ENCODE measurements at regions not wholly inside any gene's neighbourhood (a gene's known extent, or its start where the extent isn't known, plus 50 kb on each side); places are given as distances from the start of the nearest gene placed in this dataset.
"Not testable (repeated sequence)": the region's sequence is repeated elsewhere in the genome, so short reads cannot be mapped to it uniquely, and the experiment has no call there.

GRCh38 chr17:70329721-70330120 is 160.4 kb downstream of the KCNJ2 start:
- no peaks in the 10 kb centered on the region for H3K9me2 ChIP-seq (ENCODE audit: insufficient read depth)
- H3K36me3 Mint-ChIP-seq (ENCODE audit: low read depth), result no peaks in the 10 kb centered on the region
- no peaks in the 10 kb centered on the region for H3F3A ChIP-seq (replicated peaks; ENCODE audit: low read depth)
- TF ChIP-seq STAT1 (IDR thresholded peaks at IDR 0.05; ENCODE audit: unreplicated experiment), result no peak
- TF ChIP-seq EZH2phosphoT487 (IDR thresholded peaks at IDR 0.05; ENCODE audit: unreplicated experiment), result no peak
- TF ChIP-seq POLR2AphosphoS5 (IDR thresholded peaks at IDR 0.05; ENCODE audit: low read depth), result no peak
- no peaks in the 10 kb centered on the region for H3K79me2 ChIP-seq (replicated peaks; ENCODE audit: insufficient read depth)
- no peaks in the 10 kb centered on the region for H4K20me1 ChIP-seq (replicated peaks; ENCODE audit: insufficient read depth)
- no peaks in the 10 kb centered on the region; the same call in 1 of the 2 replicates for H3K4me1 ChIP-seq (ENCODE audit: insufficient read depth)
- H3K27me3 ChIP-seq (ENCODE audit: insufficient read depth), result no peaks in the 10 kb centered on the region
- ATAC-seq (no peak), DNase-seq (ENCODE audit: low spot score) (no peak)
- no peak overlapping the region for H2AFZ ChIP-seq
- no peak overlapping the region for H3K4me3 ChIP-seq
- H3K27ac Mint-ChIP-seq, result no peak overlapping the region
- H3K4me1 Mint-ChIP-seq, result peaks cover 3% of the 10 kb centered on the region; the same call in 2 of the 3 replicates
- no peaks in the 10 kb centered on the region; the same call in 2 of the 3 replicates for H3K9me3 Mint-ChIP-seq
- no peak overlapping the region for H3K27ac ChIP-seq (ENCODE audit: low read depth)
- H3K4me2 ChIP-seq, result no peak overlapping the region
- H3K36me3 ChIP-seq (ENCODE audit: insufficient read depth), result no peaks in the 10 kb centered on the region
- H3K27me3 Mint-ChIP-seq (ENCODE audit: insufficient read depth, low read depth, poor library complexity), result no peaks in the 10 kb centered on the region
- no peak overlapping the region for H3K4me3 Mint-ChIP-seq

- not testable (repeated sequence) for H3K79me2 ChIP-seq (replicated peaks; ENCODE audit: insufficient read depth); DNase-seq (ENCODE audit: low spot score); H3K4me3 Mint-ChIP-seq; H3K9me2 ChIP-seq (ENCODE audit: insufficient read depth); H3K4me3 ChIP-seq; H3K4me1 ChIP-seq (ENCODE audit: insufficient read depth); H3K27me3 Mint-ChIP-seq (ENCODE audit: insufficient read depth, low read depth, poor library complexity); ATAC-seq; H3K4me2 ChIP-seq; H3K4me1 Mint-ChIP-seq; H2AFZ ChIP-seq; H3K36me3 ChIP-seq (ENCODE audit: insufficient read depth); H3K27ac ChIP-seq (ENCODE audit: low read depth); H3K27ac Mint-ChIP-seq; H3K27me3 ChIP-seq (ENCODE audit: insufficient read depth); H3K9me3 Mint-ChIP-seq; H3K36me3 Mint-ChIP-seq (ENCODE audit: low read depth); H4K20me1 ChIP-seq (replicated peaks; ENCODE audit: insufficient read depth); H3F3A ChIP-seq (replicated peaks; ENCODE audit: low read depth)
Observed at GRCh38 chr17:70331066-70331465, 161.7 kb downstream of the KCNJ2 start.

- no peaks in the 10 kb centered on the region for H3K36me3 Mint-ChIP-seq (ENCODE audit: low read depth)
- no peaks in the 10 kb centered on the region for H3K36me3 ChIP-seq (ENCODE audit: insufficient read depth)
- H3K9me3 Mint-ChIP-seq, result no peaks in the 10 kb centered on the region; the same call in 2 of the 3 replicates
- TF ChIP-seq REST (IDR thresholded peaks at IDR 0.05; ENCODE audit: unreplicated experiment), result no peak
- TF ChIP-seq CREB1 (CRISPR knock-in tag; IDR thresholded peaks at IDR 0.05; ENCODE audit: low read depth), result no peak
- TF ChIP-seq ZNF462 (CRISPR knock-in tag; IDR thresholded peaks at IDR 0.05), result no peak
Observed at GRCh38 chr17:70332356-70333210, 163.3 kb downstream of the KCNJ2 start.

More at GRCh38 chr17:70332356-70333210, 163.3 kb downstream of the KCNJ2 start:
- Histone ChIP-seq H3K4me2 (no peak overlapping the region), H3K4me1 (ENCODE audit: insufficient read depth) (no peaks in the 10 kb centered on the region), H3F3A (replicated peaks; ENCODE audit: low read depth) (no peaks in the 10 kb centered on the region), H2AFZ (no peak overlapping the region), H4K20me1 (replicated peaks; ENCODE audit: insufficient read depth) (no peaks in the 10 kb centered on the region), H3K4me3 (no peak overlapping the region), H3K27ac (ENCODE audit: low read depth) (no peak overlapping the region), H3K9me2 (ENCODE audit: insufficient read depth) (no peaks in the 10 kb centered on the region), H3K79me2 (replicated peaks; ENCODE audit: insufficient read depth) (no peaks in the 10 kb centered on the region), H3K27me3 (ENCODE audit: insufficient read depth) (no peaks in the 10 kb centered on the region)
- Mint-ChIP-seq H3K4me3 (no peak overlapping the region), H3K4me1 (no peaks in the 10 kb centered on the region; the same call in 2 of the 3 replicates), H3K27ac (no peak overlapping the region), H3K27me3 (ENCODE audit: insufficient read depth, low read depth, poor library complexity) (no peaks in the 10 kb centered on the region)
- ATAC-seq, result no peak
- no peak for DNase-seq (ENCODE audit: low spot score)

All from GM23338 (cell line).